ENCODE measurements at regions not wholly inside any gene's neighbourhood (a gene's known extent, or its start where the extent isn't known, plus 50 kb on each side); places are given as distances from the start of the nearest gene placed in this dataset.

DNA sequence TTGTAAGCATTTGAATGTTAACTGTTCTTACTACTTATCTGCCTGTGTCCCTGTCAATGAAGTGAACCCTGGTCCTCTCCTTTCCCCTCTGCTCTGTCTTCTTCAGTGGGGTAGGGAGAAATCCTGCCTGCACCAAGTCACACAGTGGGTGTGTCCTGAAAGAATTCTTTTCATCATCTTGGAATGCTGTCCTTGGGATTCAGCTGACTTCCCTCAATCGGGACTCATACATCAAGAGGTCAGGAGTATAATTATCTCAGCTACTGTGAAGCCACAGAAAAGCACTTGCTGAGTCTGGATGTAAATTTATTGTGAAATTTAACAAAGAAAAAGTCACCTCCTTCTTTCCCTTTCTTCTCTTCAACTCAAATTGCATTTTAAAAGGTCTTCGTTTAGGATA is 328.5 kb downstream of the SOX4 start:
- in situ Hi-C loops (cut with HindIII; ENCODE audit: low sequenced_read_pairs): no loop called here

GRCh38 chr6:21924002-21924401 is 330.5 kb downstream of the SOX4 start:
- DNase-seq (ENCODE audit: low read depth, low spot score): no peak
- in situ Hi-C loops (cut with HindIII; ENCODE audit: low sequenced_read_pairs): no loop called here
- no peak overlapping the region for H3K4me3 ChIP-seq (ENCODE audit: low read depth, low read length)
- TF ChIP-seq CTCF (IDR thresholded peaks at IDR 0.05; ENCODE audit: low read depth, low read length): no peak

More for the DNA sequence above, 328.5 kb downstream of the SOX4 start:
- H3K4me3 ChIP-seq (ENCODE audit: low read depth, low read length): no peak overlapping the region
- TF ChIP-seq CTCF (IDR thresholded peaks at IDR 0.05; ENCODE audit: low read depth, low read length): no peak
- no peak for DNase-seq (ENCODE audit: low read depth, low spot score)

GRCh38 chr6:21928827-21929226 is 335.3 kb downstream of the SOX4 start:
- TF ChIP-seq CTCF (IDR thresholded peaks at IDR 0.05; ENCODE audit: low read depth, low read length): no peak
- no peak for DNase-seq (ENCODE audit: low read depth, low spot score)
- in situ Hi-C loops (cut with HindIII; ENCODE audit: low sequenced_read_pairs): no loop called here
- no peak overlapping the region for H3K4me3 ChIP-seq (ENCODE audit: low read depth, low read length)

DNA sequence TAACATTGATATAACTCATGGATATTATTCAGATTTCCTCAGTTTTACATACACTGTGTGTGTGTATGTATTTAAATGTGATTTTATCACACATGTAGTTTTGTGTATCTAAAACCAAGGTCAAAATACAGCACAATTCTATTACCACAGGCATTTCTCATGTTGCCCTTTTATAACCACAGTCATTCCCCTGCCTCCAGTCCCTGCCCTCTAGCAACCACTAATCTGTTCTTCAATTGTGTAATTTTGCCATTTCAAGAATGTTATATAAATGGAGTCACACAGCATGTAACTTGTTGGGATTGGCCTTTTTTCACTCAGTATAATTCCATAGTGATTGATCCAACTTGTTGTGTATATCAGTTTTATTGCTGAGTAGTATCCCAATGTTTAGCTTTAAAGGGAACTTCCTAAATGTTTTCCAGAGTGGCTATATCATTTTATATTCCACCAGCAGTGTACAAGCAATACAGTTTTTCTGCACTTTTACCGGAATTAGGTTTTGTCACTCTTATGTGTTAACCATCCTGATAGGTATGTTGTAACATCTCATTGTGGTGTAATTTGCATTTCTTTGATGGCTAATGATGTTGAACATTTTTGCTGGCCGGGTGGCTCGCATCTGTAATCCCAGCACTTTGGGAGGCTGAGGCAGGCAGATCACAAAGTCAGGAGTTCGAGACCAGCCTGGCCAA is 338.2 kb downstream of the SOX4 start:
- in situ Hi-C loops (cut with HindIII; ENCODE audit: low sequenced_read_pairs): no loop called here
- H3K4me3 ChIP-seq (ENCODE audit: low read depth, low read length): no peak overlapping the region
- peak; percentile 71 for DNase-seq (ENCODE audit: low read depth, low spot score)
- TF ChIP-seq CTCF (IDR thresholded peaks at IDR 0.05; ENCODE audit: low read depth, low read length): no peak

DNA sequence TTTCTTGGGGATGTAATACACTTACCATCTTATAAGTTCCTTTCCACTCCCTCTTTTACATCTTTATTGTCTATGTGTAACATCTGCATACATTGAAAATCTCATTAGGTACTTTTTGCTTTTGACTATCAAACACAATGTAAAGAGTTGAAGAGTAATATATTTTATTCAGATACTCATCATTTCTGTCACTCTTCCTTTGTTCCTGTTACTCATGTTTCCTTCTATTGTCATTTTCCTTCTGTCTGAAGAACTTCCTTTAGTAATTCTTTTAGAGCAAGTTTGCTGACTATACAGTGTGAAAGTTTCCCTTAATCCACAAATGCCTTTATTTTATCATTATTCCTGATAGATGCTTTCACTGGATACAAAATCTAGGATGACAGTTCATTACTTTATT is 339.8 kb downstream of the SOX4 start:
- no peak for DNase-seq (ENCODE audit: low read depth, low spot score)
- TF ChIP-seq CTCF (IDR thresholded peaks at IDR 0.05; ENCODE audit: low read depth, low read length): no peak
- in situ Hi-C loops (cut with HindIII; ENCODE audit: low sequenced_read_pairs): no loop called here
- no peak overlapping the region for H3K4me3 ChIP-seq (ENCODE audit: low read depth, low read length)

GRCh38 chr6:21935142-21935541 is 341.6 kb downstream of the SOX4 start:
- DNase-seq (ENCODE audit: low read depth, low spot score): no peak
- no peak for TF ChIP-seq CTCF (IDR thresholded peaks at IDR 0.05; ENCODE audit: low read depth, low read length)
- in situ Hi-C loops (cut with HindIII; ENCODE audit: low sequenced_read_pairs): no loop called here
- H3K4me3 ChIP-seq (ENCODE audit: low read depth, low read length): no peak overlapping the region
